H9 (cell line): ENCODE measurements at regions not wholly inside any gene's neighbourhood (a gene's known extent, or its start where the extent isn't known, plus 50 kb on each side); places are given as distances from the start of the nearest gene placed in this dataset.
"Not testable (repeated sequence)": the region's sequence is repeated elsewhere in the genome, so short reads cannot be mapped to it uniquely, and the experiment has no call there.

Experiments
- DNase-seq: peaks from one replicate; pipeline ENCODE4 v3.0.0-alpha.2; 2017
- H2AFZ ChIP-seq: one replicate; pipeline ENCODE4 v1.6.1; 2013; ENCODE audit warnings: mild to moderate bottlenecking, low read length, control low read depth, moderate library complexity
- H2AK5ac ChIP-seq: 2 replicates; pipeline ENCODE4 v1.6.1; 2013; ENCODE audit warnings: low read length, control low read depth, mixed read lengths; ENCODE audit not compliant: insufficient read length
- H2BK120ac ChIP-seq: one replicate; pipeline ENCODE4 v1.6.1; 2013; ENCODE audit warnings: low read depth, mild to moderate bottlenecking, low read length, control low read depth, inconsistent platforms; ENCODE audit not compliant: poor library complexity, severe bottlenecking
- H2BK12ac ChIP-seq: 2 replicates; pipeline ENCODE4 v1.6.1; 2013; ENCODE audit warnings: low read length, control low read depth, mixed read lengths, low read depth; ENCODE audit not compliant: insufficient read length
- H2BK15ac ChIP-seq: 2 replicates; pipeline ENCODE4 v1.6.1; 2013; ENCODE audit warnings: low read depth, low read length, control low read depth
- H2BK20ac ChIP-seq: one replicate; pipeline ENCODE4 v1.6.1; 2013; ENCODE audit warnings: low read depth, mild to moderate bottlenecking, low read length, control low read depth, inconsistent platforms; ENCODE audit not compliant: poor library complexity, severe bottlenecking
- H2BK5ac ChIP-seq: 2 replicates; pipeline ENCODE4 v1.6.1; 2013; ENCODE audit warnings: low read length, control low read depth, mixed read lengths; ENCODE audit not compliant: insufficient read length
- H3K14ac ChIP-seq: 2 replicates; pipeline ENCODE4 v1.6.1; 2013; ENCODE audit warnings: low read length, control low read depth; ENCODE audit not compliant: insufficient read depth
- H3K18ac ChIP-seq: 2 replicates; pipeline ENCODE4 v1.6.1; 2013; ENCODE audit warnings: low read depth, mild to moderate bottlenecking, mixed read lengths, low read length, control low read depth; ENCODE audit not compliant: insufficient read length
- H3K23ac ChIP-seq: 2 replicates; pipeline ENCODE4 v1.6.1; 2013; ENCODE audit warnings: low read length, control low read depth, mixed read lengths, low read depth; ENCODE audit not compliant: insufficient read length
- H3K23me2 ChIP-seq: 2 replicates; pipeline ENCODE4 v1.6.1; 2013; ENCODE audit warnings: low read depth, mild to moderate bottlenecking, mixed read lengths, low read length, control low read depth; ENCODE audit not compliant: insufficient read length, poor library complexity, severe bottlenecking
- H3K27ac ChIP-seq: 2 replicates; pipeline ENCODE4 v1.5.1; 2013; ENCODE audit warnings: low read length, control low read depth, mixed read lengths, low read depth; ENCODE audit not compliant: insufficient read length
- H3K27me3 ChIP-seq: 2 replicates; pipeline ENCODE4 v1.6.1; 2013; ENCODE audit warnings: low read length, control low read depth, inconsistent platforms; ENCODE audit not compliant: insufficient read depth
- H3K4ac ChIP-seq: 2 replicates; pipeline ENCODE4 v1.6.1; 2013; ENCODE audit warnings: low read depth, mild to moderate bottlenecking, control low read depth, inconsistent platforms, low read length, moderate library complexity
- H3K4me1 ChIP-seq: 2 replicates; pipeline ENCODE4 v1.6.1; 2013; ENCODE audit warnings: low read length, control low read depth, inconsistent platforms; ENCODE audit not compliant: insufficient read depth
- H3K4me2 ChIP-seq: 2 replicates; pipeline ENCODE4 v1.6.1; 2013; ENCODE audit warnings: low read length, control low read depth, mixed read lengths; ENCODE audit not compliant: insufficient read length, insufficient read depth
- H3K56ac ChIP-seq: 2 replicates; pipeline ENCODE4 v1.6.1; 2013; ENCODE audit warnings: low read depth, mild to moderate bottlenecking, mixed read lengths, low read length, control low read depth; ENCODE audit not compliant: insufficient read length
- H3K79me1 ChIP-seq: 2 replicates; pipeline ENCODE4 v1.6.1; 2013; ENCODE audit warnings: low read depth, mild to moderate bottlenecking, moderate library complexity, low read length, control low read depth, inconsistent platforms; ENCODE audit not compliant: insufficient read depth, poor library complexity, severe bottlenecking
- H3K79me2 ChIP-seq: 2 replicates; pipeline ENCODE4 v1.6.1; 2013; ENCODE audit warnings: low read length, control low read depth, inconsistent platforms; ENCODE audit not compliant: insufficient read depth
- H3K9ac ChIP-seq: 2 replicates; pipeline ENCODE4 v1.6.1; 2013; ENCODE audit warnings: low read length, control low read depth, mixed read lengths; ENCODE audit not compliant: insufficient read length; ENCODE audit errors: extremely low read depth
- H3K9me3 ChIP-seq: one replicate; pipeline ENCODE4 v1.6.1; 2013; ENCODE audit warnings: low read depth, low read length, inconsistent platforms; ENCODE audit not compliant: control insufficient read depth
- H3T11ph ChIP-seq: one replicate; pipeline ENCODE4 v1.6.1; 2013; ENCODE audit warnings: mild to moderate bottlenecking, low read length, control low read depth, inconsistent platforms
- H4K20me1 ChIP-seq: one replicate; pipeline ENCODE4 v1.6.1; 2013; ENCODE audit not compliant: control insufficient read depth, insufficient read length, insufficient read depth
- H4K5ac ChIP-seq: 2 replicates; pipeline ENCODE4 v1.6.1; 2013; ENCODE audit warnings: low read depth, mild to moderate bottlenecking, mixed read lengths, low read length, control low read depth; ENCODE audit not compliant: insufficient read length
- H4K8ac ChIP-seq: replicated peaks from 2 replicates; pipeline ENCODE4 v1.6.1; 2013; ENCODE audit warnings: low read length, control low read depth, mixed read lengths, low read depth; ENCODE audit not compliant: insufficient read length
- H4K91ac ChIP-seq: 2 replicates; pipeline ENCODE4 v1.6.1; 2013; ENCODE audit warnings: low read depth, mild to moderate bottlenecking, moderate library complexity, mixed read lengths, low read length, control low read depth; ENCODE audit not compliant: insufficient read length
- H3K27ac Mint-ChIP-seq, 3 experiments: 2 replicates in 2 of 3; 3 replicates in 1 of 3; pipeline ENCODE4 v1.8.0; 2020 to 2021; ENCODE audit warnings: mixed read lengths in 3 of 3, mild to moderate bottlenecking in 1 of 3, moderate library complexity in 1 of 3
- H3K27me3 Mint-ChIP-seq: 2 replicates; pipeline ENCODE4 v1.8.0; 2021; ENCODE audit warnings: low read depth, mild to moderate bottlenecking, moderate library complexity, mixed read lengths
- H3K36me3 Mint-ChIP-seq, 3 experiments: 2 replicates in 2 of 3; 3 replicates in 1 of 3; pipeline ENCODE4 v1.8.0; 2020 to 2021; ENCODE audit warnings: low read depth in 3 of 3, mixed read lengths in 3 of 3; ENCODE audit not compliant: insufficient read depth in 1 of 3
- H3K4me1 Mint-ChIP-seq, 2 experiments: 2 replicates each; pipeline ENCODE4 v1.8.0; 2020; ENCODE audit warnings: mixed read lengths in 2 of 2
- H3K4me3 Mint-ChIP-seq, 2 experiments: 2 replicates in 1 of 2; 3 replicates in 1 of 2; pipeline ENCODE4 v1.8.0; 2020 to 2021; ENCODE audit warnings: mild to moderate bottlenecking in 2 of 2, mixed read lengths in 2 of 2, moderate library complexity in 1 of 2
- H3K9me3 Mint-ChIP-seq, 2 experiments: 2 replicates in 1 of 2; 3 replicates in 1 of 2; pipeline ENCODE4 v1.8.0; 2020; ENCODE audit warnings: mild to moderate bottlenecking in 2 of 2, mixed read lengths in 2 of 2, moderate library complexity in 1 of 2
- WGBS: extraction: QIAGEN DNeasy Blood & Tissue Kit; methylation state at CpG from one replicate; pipeline ENCODE4 v1.1.7; 2013; ENCODE audit warnings: missing lambda C conversion rate, low lambda C conversion rate, mixed read lengths; ENCODE audit not compliant: insufficient read length; ENCODE audit errors: extremely low coverage; 5-methylcytosine and 5-hydroxymethylcytosine counted together
- TF ChIP-seq, protein P1 (sequence below): fragments of 200-600 bp; sonication (generic); conservative IDR thresholded peaks from 3 replicates; pipeline ENCODE4 v1.8.0; 2021; ENCODE audit warnings: antibody characterized with exemption, mild to moderate bottlenecking

- Histone ChIP-seq H3K9me3 (no peaks in the 10 kb centered on the region), H2BK20ac (no peak overlapping the region), H3K18ac (no peak overlapping the region), H4K91ac (no peak overlapping the region), H3K79me2 (no peaks in the 10 kb centered on the region), H2BK12ac (no peak overlapping the region), H3K9ac (no peak overlapping the region), H3K79me1 (no peaks in the 10 kb centered on the region), H3K23me2 (peaks cover 4% of the 10 kb centered on the region), H3T11ph (no peak overlapping the region), H3K4ac (no peak overlapping the region), H3K14ac (no peak overlapping the region), H2AFZ (no peak overlapping the region), H4K20me1 (no peaks in the 10 kb centered on the region), H3K27ac (no peak overlapping the region), H4K5ac (no peak overlapping the region), H4K8ac (no peak overlapping the region), H3K4me1 (no peaks in the 10 kb centered on the region), H3K23ac (no peak overlapping the region), H2BK120ac (no peak overlapping the region), H3K56ac (no peak overlapping the region), H3K27me3 (no peaks in the 10 kb centered on the region), H2BK15ac (no peak overlapping the region), H2AK5ac (no peak overlapping the region), H3K4me2 (no peak overlapping the region), H2BK5ac (no peak overlapping the region)
- no peaks in the 10 kb centered on the region for H3K27me3 Mint-ChIP-seq
- DNase-seq = no peak
- no peaks in the 10 kb centered on the region; a peak in 1 of 5 replicates for H3K9me3 Mint-ChIP-seq
- no CpG with 5 or more reads among the region's 3 CpGs for WGBS
- no peaks in the 10 kb centered on the region for H3K36me3 Mint-ChIP-seq
- H3K27ac Mint-ChIP-seq = no peak overlapping the region
- H3K4me1 Mint-ChIP-seq = peaks cover 0 to 4% of the 10 kb centered on the region in 2 experiments; a peak in 1 of 4 replicates
- TF ChIP-seq, protein P1, sequence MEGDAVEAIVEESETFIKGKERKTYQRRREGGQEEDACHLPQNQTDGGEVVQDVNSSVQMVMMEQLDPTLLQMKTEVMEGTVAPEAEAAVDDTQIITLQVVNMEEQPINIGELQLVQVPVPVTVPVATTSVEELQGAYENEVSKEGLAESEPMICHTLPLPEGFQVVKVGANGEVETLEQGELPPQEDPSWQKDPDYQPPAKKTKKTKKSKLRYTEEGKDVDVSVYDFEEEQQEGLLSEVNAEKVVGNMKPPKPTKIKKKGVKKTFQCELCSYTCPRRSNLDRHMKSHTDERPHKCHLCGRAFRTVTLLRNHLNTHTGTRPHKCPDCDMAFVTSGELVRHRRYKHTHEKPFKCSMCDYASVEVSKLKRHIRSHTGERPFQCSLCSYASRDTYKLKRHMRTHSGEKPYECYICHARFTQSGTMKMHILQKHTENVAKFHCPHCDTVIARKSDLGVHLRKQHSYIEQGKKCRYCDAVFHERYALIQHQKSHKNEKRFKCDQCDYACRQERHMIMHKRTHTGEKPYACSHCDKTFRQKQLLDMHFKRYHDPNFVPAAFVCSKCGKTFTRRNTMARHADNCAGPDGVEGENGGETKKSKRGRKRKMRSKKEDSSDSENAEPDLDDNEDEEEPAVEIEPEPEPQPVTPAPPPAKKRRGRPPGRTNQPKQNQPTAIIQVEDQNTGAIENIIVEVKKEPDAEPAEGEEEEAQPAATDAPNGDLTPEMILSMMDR = no peak
- no peak overlapping the region for H3K4me3 Mint-ChIP-seq
Observed at GRCh38 chr1:95537176-95537575, 303.2 kb downstream of the RWDD3 start.

DNA sequence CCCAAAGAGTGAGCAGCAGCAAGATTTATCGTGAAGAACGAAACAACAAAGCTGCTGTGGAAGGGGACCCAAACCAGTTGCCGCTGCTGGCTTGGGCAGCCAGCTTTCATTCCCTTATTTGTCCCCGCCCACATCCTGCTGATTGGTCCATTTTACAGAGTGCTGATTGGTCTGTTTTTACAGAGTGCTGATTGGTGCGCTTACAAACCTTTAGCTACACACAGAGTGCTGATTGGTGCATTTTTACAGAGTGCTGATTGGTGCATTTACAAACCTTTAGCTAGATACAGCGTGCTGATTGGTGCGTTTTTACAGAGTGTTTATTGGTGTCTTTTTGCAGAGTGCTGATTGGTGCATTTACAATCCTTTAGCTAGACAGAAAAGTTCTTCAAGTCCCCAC lies 304.2 kb downstream of the RWDD3 start:
- H2BK15ac ChIP-seq, H3K4me2 ChIP-seq, H4K8ac ChIP-seq, H3K27me3 ChIP-seq, H4K5ac ChIP-seq, H2AFZ ChIP-seq, H2BK5ac ChIP-seq, H4K91ac ChIP-seq, H2BK12ac ChIP-seq, H3K18ac ChIP-seq, H3K4me1 Mint-ChIP-seq, H3K27ac Mint-ChIP-seq, H3K23ac ChIP-seq, H3K14ac ChIP-seq, H3T11ph ChIP-seq, H2BK120ac ChIP-seq, H4K20me1 ChIP-seq, H3K9me3 Mint-ChIP-seq, H3K23me2 ChIP-seq, H3K36me3 Mint-ChIP-seq, H3K27ac ChIP-seq, H3K9ac ChIP-seq, H3K9me3 ChIP-seq, H3K79me1 ChIP-seq, H3K56ac ChIP-seq, H3K79me2 ChIP-seq, H3K4me3 Mint-ChIP-seq, H2BK20ac ChIP-seq, H3K27me3 Mint-ChIP-seq, H3K4me1 ChIP-seq, H2AK5ac ChIP-seq, DNase-seq, H3K4ac ChIP-seq: not testable (repeated sequence)
- WGBS = no CpG with 5 or more reads among the region's 7 CpGs
